HK-2 (cell line): ENCODE measurements at regions not wholly inside any gene's neighbourhood (a gene's known extent, or its start where the extent isn't known, plus 50 kb on each side); places are given as distances from the start of the nearest gene placed in this dataset.

Source experiments
- DNase-seq: peaks from one replicate; pipeline ENCODE4 v3.0.0-alpha.2; 2018; ENCODE audit not compliant: unreplicated experiment

GRCh38 chr9:1490341-1491232 lies 440.4 kb downstream of the DMRT2 start:
- no peak for DNase-seq

- no peak for DNase-seq
Observed at GRCh38 chr9:1492156-1492555, 442.0 kb downstream of the DMRT2 start.

- DNase-seq = no peak
Observed at GRCh38 chr9:1495282-1496030, 445.3 kb downstream of the DMRT2 start.

- no peak for DNase-seq
Observed at GRCh38 chr9:1505489-1505888, 455.3 kb downstream of the DMRT2 start.

- no peak for DNase-seq
Observed at GRCh38 chr9:1510712-1511111, 460.6 kb downstream of the DMRT2 start.

GRCh38 chr9:1513105-1513504 lies 462.9 kb downstream of the DMRT2 start:
- DNase-seq = no peak

- no peak for DNase-seq
Observed at GRCh38 chr9:1514250-1514649, 464.1 kb downstream of the DMRT2 start.

GRCh38 chr9:1514776-1515363 lies 464.7 kb downstream of the DMRT2 start:
- no peak for DNase-seq

- DNase-seq = no peak
Observed at GRCh38 chr9:1515557-1515956, 465.4 kb downstream of the DMRT2 start.

- no peak for DNase-seq
Observed at GRCh38 chr9:1521547-1521946, 471.4 kb downstream of the DMRT2 start.

GRCh38 chr9:1522219-1522767 lies 472.1 kb downstream of the DMRT2 start:
- DNase-seq = no peak

- DNase-seq = no peak
Observed at GRCh38 chr9:1528456-1528855, 478.3 kb downstream of the DMRT2 start.

GRCh38 chr9:1530696-1531095 lies 480.5 kb downstream of the DMRT2 start:
- DNase-seq = no peak

GRCh38 chr9:1531424-1531823 lies 481.3 kb downstream of the DMRT2 start:
- no peak for DNase-seq

- no peak for DNase-seq
Observed at GRCh38 chr9:1532171-1532570, 482.0 kb downstream of the DMRT2 start.

- DNase-seq = no peak
Observed at GRCh38 chr9:1535051-1535450, 480.1 kb upstream of the SMARCA2 start.

- DNase-seq = no peak
Observed at GRCh38 chr9:1535599-1535998, 479.5 kb upstream of the SMARCA2 start.

- no peak for DNase-seq
Observed at GRCh38 chr9:1536522-1537170, 478.5 kb upstream of the SMARCA2 start.

GRCh38 chr9:1538301-1538700 lies 476.8 kb upstream of the SMARCA2 start:
- no peak for DNase-seq

- no peak for DNase-seq
Observed at GRCh38 chr9:1539216-1539615, 475.9 kb upstream of the SMARCA2 start.

- DNase-seq = no peak
Observed at GRCh38 chr9:1550636-1551035, 464.5 kb upstream of the SMARCA2 start.
